ENCODE measurements at regions not wholly inside any gene's neighbourhood (a gene's known extent, or its start where the extent isn't known, plus 50 kb on each side); places are given as distances from the start of the nearest gene placed in this dataset.
"Not testable (repeated sequence)": the region's sequence is repeated elsewhere in the genome, so short reads cannot be mapped to it uniquely, and the experiment has no call there.

DNA sequence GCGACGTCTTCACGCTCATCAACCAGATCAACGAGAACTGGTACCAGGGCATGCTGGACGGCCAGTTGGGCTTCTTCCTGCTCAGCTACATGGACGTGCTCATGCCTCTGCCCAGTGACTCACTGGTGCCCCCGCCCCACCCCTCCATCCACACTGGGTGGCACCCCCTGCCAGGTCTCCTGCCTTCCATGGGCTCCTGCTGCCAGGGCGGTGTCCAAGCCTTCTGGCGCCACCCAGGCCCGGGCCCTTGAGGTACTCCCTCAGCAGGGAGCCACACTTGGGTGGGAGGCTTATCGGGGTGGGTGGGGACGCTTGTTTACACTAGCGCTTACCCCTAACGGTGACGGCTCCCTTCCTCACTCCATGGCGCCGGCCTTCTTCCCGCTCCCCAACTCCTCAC lies 148.2 kb downstream of the GOSR1 start:
- CTCF ChIA-PET; H3K4me1 ChIP-seq (ENCODE audit: control insufficient read depth, insufficient read depth, low read length); H3K79me2 ChIP-seq (ENCODE audit: control insufficient read depth, insufficient read depth, low read length); H4K20me1 ChIP-seq (ENCODE audit: control insufficient read depth, insufficient read depth); H3K27me3 ChIP-seq (replicated peaks in 1 of 2; ENCODE audit: control insufficient read depth in 2 of 2, insufficient read depth in 2 of 2, low read length in 1 of 2); in situ Hi-C loops (cut with MboI); H3K4me2 ChIP-seq (ENCODE audit: control insufficient read depth, insufficient read depth); SMC1A ChIA-PET (ENCODE audit: uncharacterized antibody, unreplicated experiment); ATAC-seq; H3K9ac ChIP-seq (ENCODE audit: control insufficient read depth, insufficient read depth, low read length); H3K36me3 ChIP-seq (ENCODE audit: control insufficient read depth in 2 of 2, insufficient read depth in 2 of 2, low read length in 1 of 2); H3K4me3 ChIP-seq; FAIRE-seq; H3K9me3 ChIP-seq (replicated peaks; ENCODE audit: control insufficient read depth, insufficient read depth, low read length); BruUV-seq (replicated peaks); POLR2A ChIA-PET; H3K27ac ChIP-seq (ENCODE audit: control insufficient read depth, insufficient read depth); RAD21 ChIA-PET (ENCODE audit: unreplicated experiment); DNase-seq (ENCODE audit: low read depth, low spot score); intact Hi-C loops (cut with micrococcal nuclease; ENCODE audit: unreplicated experiment); H2AFZ ChIP-seq (ENCODE audit: control insufficient read depth, low read depth, low read length): not testable (repeated sequence)
- 97% methylated on average over 7 of the region's 18 CpGs for WGBS (ENCODE audit: insufficient coverage, insufficient replicate concordance, low lambda C conversion rate, missing lambda C conversion rate)

GRCh38 chr17:30624180-30624579 lies 147.0 kb downstream of the GOSR1 start:
- H3K4me3 ChIP-seq; intact Hi-C loops (cut with micrococcal nuclease; ENCODE audit: unreplicated experiment); H3K4me2 ChIP-seq (ENCODE audit: control insufficient read depth, insufficient read depth); in situ Hi-C loops (cut with MboI); H2AFZ ChIP-seq (ENCODE audit: control insufficient read depth, low read depth, low read length); H3K9me3 ChIP-seq (replicated peaks; ENCODE audit: control insufficient read depth, insufficient read depth, low read length); ATAC-seq; DNase-seq (ENCODE audit: low read depth, low spot score); H4K20me1 ChIP-seq (ENCODE audit: control insufficient read depth, insufficient read depth); POLR2A ChIA-PET; H3K27me3 ChIP-seq (replicated peaks in 1 of 2; ENCODE audit: control insufficient read depth in 2 of 2, insufficient read depth in 2 of 2, low read length in 1 of 2); H3K27ac ChIP-seq (ENCODE audit: control insufficient read depth, insufficient read depth); RAD21 ChIA-PET (ENCODE audit: unreplicated experiment); CTCF ChIA-PET; H3K79me2 ChIP-seq (ENCODE audit: control insufficient read depth, insufficient read depth, low read length); BruUV-seq (replicated peaks); H3K9ac ChIP-seq (ENCODE audit: control insufficient read depth, insufficient read depth, low read length); SMC1A ChIA-PET (ENCODE audit: uncharacterized antibody, unreplicated experiment); H3K36me3 ChIP-seq (ENCODE audit: control insufficient read depth in 2 of 2, insufficient read depth in 2 of 2, low read length in 1 of 2); H3K4me1 ChIP-seq (ENCODE audit: control insufficient read depth, insufficient read depth, low read length); FAIRE-seq: not testable (repeated sequence)
- WGBS (ENCODE audit: insufficient coverage, insufficient replicate concordance, low lambda C conversion rate, missing lambda C conversion rate): 95% methylated on average over 16 of the region's 16 CpGs

DNA sequence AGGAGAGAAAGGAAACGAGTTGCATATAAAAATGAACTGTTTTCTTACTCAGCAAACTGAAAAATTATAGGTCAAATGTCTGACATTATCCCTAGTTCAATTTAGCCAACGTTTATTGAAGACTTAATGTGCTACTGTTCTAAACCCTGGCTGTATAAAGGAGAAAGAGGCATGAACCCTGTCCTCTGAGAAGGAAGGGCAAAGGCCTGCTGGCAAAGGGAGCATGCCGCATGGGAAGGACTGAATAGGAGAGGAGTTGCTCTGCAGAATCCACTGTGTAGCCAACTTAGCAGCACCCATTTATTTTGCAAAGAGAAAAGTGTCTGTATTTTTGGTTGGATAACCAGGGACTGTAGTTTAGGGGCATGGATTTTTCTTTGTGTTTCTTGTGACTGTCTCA lies 132.5 kb downstream of the GOSR1 start:
- FAIRE-seq; RAD21 ChIA-PET (ENCODE audit: unreplicated experiment); in situ Hi-C loops (cut with MboI); H3K4me1 ChIP-seq (ENCODE audit: control insufficient read depth, insufficient read depth, low read length); H3K36me3 ChIP-seq (ENCODE audit: control insufficient read depth in 2 of 2, insufficient read depth in 2 of 2, low read length in 1 of 2); POLR2A ChIA-PET; SMC1A ChIA-PET (ENCODE audit: uncharacterized antibody, unreplicated experiment); H3K9me3 ChIP-seq (replicated peaks; ENCODE audit: control insufficient read depth, insufficient read depth, low read length); H3K27ac ChIP-seq (ENCODE audit: control insufficient read depth, insufficient read depth); H4K20me1 ChIP-seq (ENCODE audit: control insufficient read depth, insufficient read depth); H3K9ac ChIP-seq (ENCODE audit: control insufficient read depth, insufficient read depth, low read length); H3K27me3 ChIP-seq (replicated peaks in 1 of 2; ENCODE audit: control insufficient read depth in 2 of 2, insufficient read depth in 2 of 2, low read length in 1 of 2); H2AFZ ChIP-seq (ENCODE audit: control insufficient read depth, low read depth, low read length); H3K4me3 ChIP-seq; BruUV-seq (replicated peaks); ATAC-seq; CTCF ChIA-PET; H3K4me2 ChIP-seq (ENCODE audit: control insufficient read depth, insufficient read depth); DNase-seq (ENCODE audit: low read depth, low spot score): not testable (repeated sequence)
- intact Hi-C loops (cut with micrococcal nuclease; ENCODE audit: unreplicated experiment): loop anchor here (10.0 kb wide), 1 partner anchor 435 kb away; no protein-coding TSS in a partner anchor
- peaks cover 10% of the 10 kb centered on the region for H3K79me2 ChIP-seq (ENCODE audit: control insufficient read depth, insufficient read depth, low read length)
- 66% methylated on average over 2 of the region's 3 CpGs for WGBS (ENCODE audit: insufficient coverage, insufficient replicate concordance, low lambda C conversion rate, missing lambda C conversion rate)

All from GM12878 (cell line).